IMR-90 (cell line): ENCODE measurements at regions not wholly inside any gene's neighbourhood (a gene's known extent, or its start where the extent isn't known, plus 50 kb on each side); places are given as distances from the start of the nearest gene placed in this dataset.

Experiments used
- ATAC-seq: fragments of 200-7000 bp; cut with Tn5 transposase; 2 replicates; pipeline ENCODE4 v1.9.1; 2020; ENCODE audit warnings: low read depth, mild to moderate bottlenecking, moderate library complexity
- BruUV-seq: library from RNA; stranded (reverse); fragments of 400-500 nt; replicated peaks from 2 replicates; lab custom pipeline; 2021; lab: Mats Ljungman, UMichigan
- CTCF ChIA-PET: fragments of 300-600 bp; formaldehyde crosslinking; extraction: SDS; loops from one replicate; lab custom pipeline; 2021; ENCODE audit warnings: antibody characterized with exemption; lab: Yijun Ruan, JAX
- POLR2A ChIA-PET: fragments of 300-600 bp; sonication (Branson Sonifier 250); formaldehyde crosslinking; loops from one replicate; lab custom pipeline; 2022; ENCODE audit warnings: antibody characterized with exemption; ENCODE audit not compliant: unreplicated experiment; lab: Charles Lee
- DNase-seq: peaks from one replicate; pipeline ENCODE4 v3.0.0; 2013
- H2AFZ ChIP-seq: replicated peaks from 2 replicates; pipeline ENCODE3; 2013; ENCODE audit warnings: low read length, mild to moderate bottlenecking; ENCODE audit not compliant: poor library complexity
- H2AK5ac ChIP-seq: 2 replicates; pipeline ENCODE4 v1.6.1; 2013; ENCODE audit warnings: low read depth, low read length, inconsistent platforms
- H2AK9ac ChIP-seq: replicated peaks from 2 replicates; pipeline ENCODE3; 2013; ENCODE audit warnings: mild to moderate bottlenecking, low read depth, low read length, moderate library complexity; ENCODE audit not compliant: poor library complexity
- H2BK120ac ChIP-seq: 2 replicates; pipeline ENCODE4 v1.6.1; 2013; ENCODE audit warnings: low read depth, low read length, inconsistent platforms
- H2BK15ac ChIP-seq: 3 replicates; pipeline ENCODE4 v1.6.1; 2013; ENCODE audit warnings: low read depth, low read length, inconsistent platforms
- H2BK20ac ChIP-seq: 2 replicates; pipeline ENCODE4 v1.6.1; 2013; ENCODE audit warnings: low read depth, mild to moderate bottlenecking, inconsistent platforms, low read length, moderate library complexity
- H2BK5ac ChIP-seq: 2 replicates; pipeline ENCODE4 v1.6.1; 2013; ENCODE audit warnings: mild to moderate bottlenecking, low read depth, low read length, inconsistent platforms; ENCODE audit not compliant: poor library complexity, severe bottlenecking
- H3K14ac ChIP-seq: replicated peaks from 2 replicates; pipeline ENCODE4 v1.6.1; 2013; ENCODE audit warnings: low read depth, low read length, inconsistent platforms
- H3K18ac ChIP-seq: 2 replicates; pipeline ENCODE4 v1.6.1; 2013; ENCODE audit warnings: low read depth, low read length, control low read depth
- H3K23ac ChIP-seq: 2 replicates; pipeline ENCODE4 v1.6.1; 2013; ENCODE audit warnings: low read depth, low read length, inconsistent platforms
- H3K27ac ChIP-seq: 2 replicates; pipeline ENCODE4 v1.5.1; 2013; ENCODE audit warnings: mild to moderate bottlenecking, control low read depth, low read length; ENCODE audit not compliant: insufficient read depth
- H3K27me3 ChIP-seq: 2 replicates; pipeline ENCODE4 v1.6.1; 2013; ENCODE audit warnings: low read length; ENCODE audit not compliant: control insufficient read depth, insufficient read depth
- H3K36me3 ChIP-seq: 2 replicates; pipeline ENCODE4 v1.6.1; 2013; ENCODE audit warnings: low read length, mixed read lengths; ENCODE audit not compliant: control insufficient read depth, insufficient read depth
- H3K4ac ChIP-seq: 2 replicates; pipeline ENCODE4 v1.6.1; 2013; ENCODE audit warnings: low read depth, low read length, inconsistent platforms
- H3K4me1 ChIP-seq: 2 replicates; pipeline ENCODE4 v1.6.1; 2013; ENCODE audit warnings: low read length, mixed read lengths; ENCODE audit not compliant: control insufficient read depth, insufficient read depth
- H3K4me2 ChIP-seq: 2 replicates; pipeline ENCODE4 v1.6.1; 2013; ENCODE audit warnings: low read depth, mild to moderate bottlenecking, control low read depth, low read length, moderate library complexity
- H3K4me3 ChIP-seq: 2 replicates; pipeline ENCODE4 v1.5.1; 2013; ENCODE audit warnings: low read depth, mild to moderate bottlenecking, control low read depth, low read length, moderate library complexity; ENCODE audit not compliant: insufficient read depth
- H3K56ac ChIP-seq: 2 replicates; pipeline ENCODE4 v1.6.1; 2013; ENCODE audit warnings: low read length, inconsistent platforms; ENCODE audit not compliant: insufficient read depth; ENCODE audit errors: extremely low read depth
- H3K79me1 ChIP-seq, 2 experiments: 2 replicates each; pipeline ENCODE4 v1.6.1; 2013; ENCODE audit warnings: low read length in 2 of 2, inconsistent platforms in 1 of 2, low read depth in 1 of 2
- H3K9ac ChIP-seq: 2 replicates; pipeline ENCODE4 v1.6.1; 2013; ENCODE audit warnings: low read depth, low read length, control low read depth
- H3K9me1 ChIP-seq: 2 replicates; pipeline ENCODE4 v1.6.1; 2013; ENCODE audit warnings: low read length, inconsistent platforms; ENCODE audit not compliant: insufficient read depth
- H3K9me3 ChIP-seq: 2 replicates; pipeline ENCODE4 v1.6.1; 2013; ENCODE audit warnings: low read length; ENCODE audit not compliant: control insufficient read depth, insufficient read depth
- H4K20me1 ChIP-seq: 2 replicates; pipeline ENCODE4 v1.6.1; 2013; ENCODE audit warnings: low read length, inconsistent platforms; ENCODE audit not compliant: insufficient read depth
- H4K5ac ChIP-seq: 2 replicates; pipeline ENCODE4 v1.6.1; 2013; ENCODE audit warnings: mild to moderate bottlenecking, low read depth, low read length, control low read depth
- H4K8ac ChIP-seq, 2 experiments: 2 replicates each; pipeline ENCODE4 v1.6.1; 2013; ENCODE audit warnings: low read depth in 2 of 2, low read length in 2 of 2, control low read depth in 1 of 2, inconsistent platforms in 1 of 2
- H4K91ac ChIP-seq: 2 replicates; pipeline ENCODE4 v1.6.1; 2013; ENCODE audit warnings: low read depth, low read length, inconsistent platforms; ENCODE audit not compliant: insufficient read depth
- BHLHE40 ChIP-seq: fragments of 150-350 bp; IDR thresholded peaks from 2 replicates; pipeline ENCODE4 v1.6.1; 2016; ENCODE audit warnings: mild to moderate bottlenecking, low read depth, low read length
- CHD1 ChIP-seq: IDR thresholded peaks from 2 replicates; pipeline ENCODE4 v1.6.1; 2012; ENCODE audit warnings: low read depth, low read length, improper control_type of control experiment
- MAZ ChIP-seq: IDR thresholded peaks from 2 replicates; pipeline ENCODE4 v1.6.1; 2012; ENCODE audit warnings: low read depth, mild to moderate bottlenecking, low read length, improper control_type of control experiment, moderate library complexity, borderline replicate concordance
- POLR2A ChIP-seq: IDR thresholded peaks from 2 replicates; pipeline ENCODE4 v1.6.1; 2012; ENCODE audit warnings: mild to moderate bottlenecking, low read depth, low read length
- RCOR1 ChIP-seq: IDR thresholded peaks from 2 replicates; pipeline ENCODE4 v1.6.1; 2012; ENCODE audit warnings: mild to moderate bottlenecking, low read length, improper control_type of control experiment; ENCODE audit not compliant: insufficient replicate concordance
- WGBS, 2 experiments: methylation state at CpG; one replicate each; pipeline versions ENCODE4 v1.1.5 to v1.1.7; 2013; ENCODE audit warnings: missing lambda C conversion rate in 2 of 2; ENCODE audit not compliant: insufficient read length in 1 of 2; ENCODE audit errors: extremely low coverage in 2 of 2; 5-methylcytosine and 5-hydroxymethylcytosine counted together
- dilution Hi-C: fragments of 300-500 bp; cut with HindIII; formaldehyde crosslinking; loops from one replicate; pipeline ENCODE4 v1.14.3; 2018; ENCODE audit warnings: low sequenced_read_pairs; ENCODE audit not compliant: unreplicated experiment
- in situ Hi-C: fragments of 300-500 bp; cut with MboI; formaldehyde crosslinking; loops from 3 replicates; pipeline ENCODE4 v1.14.3; 2019; ENCODE audit warnings: low sequenced_read_pairs, inconsistent platforms, mixed read lengths
- intact Hi-C: fragments of 100-400 bp; cut with micrococcal nuclease; formaldehyde crosslinking; loops from 2 replicates; pipeline ENCODE4 v1.10.0; 2022
- TF ChIP-seq, protein P1 (sequence below): conservative IDR thresholded peaks from 2 replicates; pipeline ENCODE4 v1.5.1; 2012; ENCODE audit warnings: mild to moderate bottlenecking, low read depth, low read length, improper control_type of control experiment
- TF ChIP-seq, protein P2 (sequence below): fragments of 150-350 bp; IDR thresholded peaks from 2 replicates; pipeline ENCODE4 v1.6.1; 2016; ENCODE audit warnings: low read depth, mild to moderate bottlenecking, low read length, moderate library complexity, borderline replicate concordance
- TF ChIP-seq, protein P3 (sequence below): fragments of 150-350 bp; IDR thresholded peaks from 2 replicates; pipeline ENCODE4 v1.6.1; 2017; ENCODE audit warnings: mild to moderate bottlenecking, antibody characterized with exemption, low read length, low read depth

DNA sequence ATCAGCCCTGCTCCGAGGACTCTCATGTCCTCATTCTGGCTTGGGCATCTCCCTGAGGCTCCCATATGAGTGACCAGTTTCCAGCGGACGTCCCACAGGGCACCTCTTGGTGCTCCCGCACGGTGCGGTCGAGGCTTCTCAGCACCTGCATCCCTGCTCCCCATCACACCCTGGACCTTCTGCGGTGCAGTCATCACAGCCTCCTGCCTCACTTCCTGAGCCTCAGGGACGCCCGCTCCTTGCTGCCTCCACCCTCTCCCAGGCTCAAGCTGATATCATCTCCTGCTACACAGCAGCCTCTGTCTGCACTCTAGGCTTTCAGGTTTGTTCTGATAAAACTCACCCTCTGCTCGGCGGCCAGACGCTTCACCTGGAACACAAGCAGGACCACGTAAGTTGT lies 185.0 kb downstream of the TMEM18 start:
- Histone ChIP-seq H3K18ac (no peak overlapping the region), H2BK20ac (no peak overlapping the region), H4K91ac (no peak overlapping the region), H2BK15ac (no peak overlapping the region), H3K27me3 (no peaks in the 10 kb centered on the region), H2AFZ (no peak overlapping the region), H3K56ac (no peak overlapping the region), H3K9me1 (no peaks in the 10 kb centered on the region), H3K27ac (no peak overlapping the region), H3K4ac (no peak overlapping the region), H3K79me1 (no peaks in the 10 kb centered on the region), H2BK5ac (no peak overlapping the region), H3K9me3 (peaks cover 42% of the 10 kb centered on the region), H2AK9ac (no peak overlapping the region), H3K9ac (no peak overlapping the region), H4K8ac (no peak overlapping the region), H3K4me2 (no peak overlapping the region), H3K4me3 (no peak overlapping the region), H3K4me1 (no peaks in the 10 kb centered on the region), H3K23ac (no peak overlapping the region), H2AK5ac (no peak overlapping the region), H4K5ac (no peak overlapping the region), H4K20me1 (no peaks in the 10 kb centered on the region), H3K36me3 (no peaks in the 10 kb centered on the region), H3K14ac (no peak overlapping the region), H2BK120ac (no peak overlapping the region)
- BruUV-seq, result no TSS peak
- ChIA-PET POLR2A (no interaction called here), CTCF (no interaction called here)
- WGBS, 2 experiments, result 68% methylated on average over 9 of the region's 14 CpGs; no CpG with 5 or more reads in 1 of the 2 experiments
- in situ Hi-C loops (no loop called here), dilution Hi-C loops (no loop called here), intact Hi-C loops (no loop called here)
- no peak for DNase-seq
- ATAC-seq, result no peak
- TF ChIP-seq, protein P1, sequence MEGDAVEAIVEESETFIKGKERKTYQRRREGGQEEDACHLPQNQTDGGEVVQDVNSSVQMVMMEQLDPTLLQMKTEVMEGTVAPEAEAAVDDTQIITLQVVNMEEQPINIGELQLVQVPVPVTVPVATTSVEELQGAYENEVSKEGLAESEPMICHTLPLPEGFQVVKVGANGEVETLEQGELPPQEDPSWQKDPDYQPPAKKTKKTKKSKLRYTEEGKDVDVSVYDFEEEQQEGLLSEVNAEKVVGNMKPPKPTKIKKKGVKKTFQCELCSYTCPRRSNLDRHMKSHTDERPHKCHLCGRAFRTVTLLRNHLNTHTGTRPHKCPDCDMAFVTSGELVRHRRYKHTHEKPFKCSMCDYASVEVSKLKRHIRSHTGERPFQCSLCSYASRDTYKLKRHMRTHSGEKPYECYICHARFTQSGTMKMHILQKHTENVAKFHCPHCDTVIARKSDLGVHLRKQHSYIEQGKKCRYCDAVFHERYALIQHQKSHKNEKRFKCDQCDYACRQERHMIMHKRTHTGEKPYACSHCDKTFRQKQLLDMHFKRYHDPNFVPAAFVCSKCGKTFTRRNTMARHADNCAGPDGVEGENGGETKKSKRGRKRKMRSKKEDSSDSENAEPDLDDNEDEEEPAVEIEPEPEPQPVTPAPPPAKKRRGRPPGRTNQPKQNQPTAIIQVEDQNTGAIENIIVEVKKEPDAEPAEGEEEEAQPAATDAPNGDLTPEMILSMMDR, result no peak
- no peak for TF ChIP-seq CHD1
- TF ChIP-seq, protein P2, sequence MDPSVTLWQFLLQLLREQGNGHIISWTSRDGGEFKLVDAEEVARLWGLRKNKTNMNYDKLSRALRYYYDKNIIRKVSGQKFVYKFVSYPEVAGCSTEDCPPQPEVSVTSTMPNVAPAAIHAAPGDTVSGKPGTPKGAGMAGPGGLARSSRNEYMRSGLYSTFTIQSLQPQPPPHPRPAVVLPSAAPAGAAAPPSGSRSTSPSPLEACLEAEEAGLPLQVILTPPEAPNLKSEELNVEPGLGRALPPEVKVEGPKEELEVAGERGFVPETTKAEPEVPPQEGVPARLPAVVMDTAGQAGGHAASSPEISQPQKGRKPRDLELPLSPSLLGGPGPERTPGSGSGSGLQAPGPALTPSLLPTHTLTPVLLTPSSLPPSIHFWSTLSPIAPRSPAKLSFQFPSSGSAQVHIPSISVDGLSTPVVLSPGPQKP, result no peak
- TF ChIP-seq MAZ, result no peak
- no peak for TF ChIP-seq BHLHE40
- TF ChIP-seq, protein P3, sequence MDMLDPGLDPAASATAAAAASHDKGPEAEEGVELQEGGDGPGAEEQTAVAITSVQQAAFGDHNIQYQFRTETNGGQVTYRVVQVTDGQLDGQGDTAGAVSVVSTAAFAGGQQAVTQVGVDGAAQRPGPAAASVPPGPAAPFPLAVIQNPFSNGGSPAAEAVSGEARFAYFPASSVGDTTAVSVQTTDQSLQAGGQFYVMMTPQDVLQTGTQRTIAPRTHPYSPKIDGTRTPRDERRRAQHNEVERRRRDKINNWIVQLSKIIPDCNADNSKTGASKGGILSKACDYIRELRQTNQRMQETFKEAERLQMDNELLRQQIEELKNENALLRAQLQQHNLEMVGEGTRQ, result no peak
- no peak for TF ChIP-seq POLR2A
- TF ChIP-seq RCOR1, result no peak
